ENCODE measurements at regions not wholly inside any gene's neighbourhood (a gene's known extent, or its start where the extent isn't known, plus 50 kb on each side); places are given as distances from the start of the nearest gene placed in this dataset.

DNA sequence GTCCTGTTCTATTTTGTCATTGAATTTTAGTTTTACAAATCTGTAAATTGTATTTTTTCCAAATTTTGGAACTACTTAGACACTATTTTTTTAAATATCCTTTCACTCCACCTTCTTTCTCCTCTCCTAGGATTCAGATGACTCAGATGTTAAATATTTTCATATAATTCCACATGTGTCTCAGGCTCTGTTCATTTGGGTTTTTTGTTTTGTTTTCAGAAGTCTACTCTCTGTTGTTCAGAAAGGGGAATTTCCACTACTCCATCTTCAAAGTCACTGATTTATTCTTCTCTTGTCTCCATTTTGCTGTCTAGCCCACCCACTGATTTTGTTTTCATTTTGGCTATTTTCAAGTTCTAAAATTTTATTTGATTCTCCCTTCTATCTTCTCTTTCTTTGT, 264.0 kb upstream of the SLIT2 start:
- DNase-seq: no peak

DNA sequence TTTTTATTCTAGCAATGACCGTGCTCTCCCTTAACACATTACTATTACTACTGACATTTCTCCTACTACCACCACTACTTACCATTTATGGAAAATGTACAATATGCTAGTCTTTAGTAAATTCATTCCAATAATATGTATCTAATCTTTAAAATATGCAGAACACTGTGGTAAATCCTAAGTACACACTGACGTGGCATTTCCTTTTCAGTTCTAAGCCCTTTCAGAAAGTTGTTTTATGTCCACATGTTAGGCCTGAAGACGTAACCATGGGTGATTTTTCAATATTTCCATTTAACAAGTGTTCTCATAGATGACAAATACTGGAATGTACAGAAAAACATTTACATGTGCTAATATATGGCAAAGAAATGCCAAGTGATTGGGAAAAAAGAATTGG, 268.6 kb upstream of the SLIT2 start:
- DNase-seq: no peak

DNA sequence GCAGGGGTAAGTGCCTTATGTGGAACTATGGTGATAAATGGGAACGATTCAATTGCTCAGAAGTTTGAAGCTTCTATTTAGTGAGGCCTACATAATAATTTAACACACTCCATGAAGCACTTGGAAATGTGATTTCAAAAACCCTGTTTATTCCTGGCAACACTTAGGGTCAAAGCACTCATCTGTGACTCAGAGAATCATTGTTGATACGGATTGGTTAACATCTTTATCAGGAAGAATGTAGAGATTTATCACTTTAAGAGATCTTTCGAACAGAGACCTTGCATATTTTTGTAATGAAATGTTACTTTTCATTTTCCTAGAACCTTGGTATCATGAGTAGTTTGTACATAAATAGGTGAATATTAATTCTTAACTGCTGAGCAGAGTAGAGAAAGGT, 269.1 kb upstream of the SLIT2 start:
- no peak for DNase-seq

DNA sequence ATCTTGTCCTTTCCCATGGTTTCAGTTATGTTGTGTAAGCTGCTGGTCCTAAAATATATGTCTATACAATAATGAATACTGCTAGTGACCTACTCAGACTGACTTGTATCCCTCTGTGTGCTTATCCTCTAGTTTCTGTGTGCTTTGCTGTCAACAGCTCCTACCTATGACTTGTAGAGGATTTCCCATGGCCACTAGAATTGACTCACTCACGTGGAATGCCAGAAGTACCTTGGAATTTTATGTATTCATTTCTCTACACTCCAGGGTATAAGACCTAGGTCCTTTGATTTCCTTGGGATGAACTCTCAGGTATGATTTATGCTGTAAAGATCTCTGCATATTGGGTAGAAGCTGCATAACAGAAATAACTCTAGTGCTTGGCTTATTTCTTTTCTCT, 279.9 kb upstream of the SLIT2 start:
- no peak for DNase-seq

DNA sequence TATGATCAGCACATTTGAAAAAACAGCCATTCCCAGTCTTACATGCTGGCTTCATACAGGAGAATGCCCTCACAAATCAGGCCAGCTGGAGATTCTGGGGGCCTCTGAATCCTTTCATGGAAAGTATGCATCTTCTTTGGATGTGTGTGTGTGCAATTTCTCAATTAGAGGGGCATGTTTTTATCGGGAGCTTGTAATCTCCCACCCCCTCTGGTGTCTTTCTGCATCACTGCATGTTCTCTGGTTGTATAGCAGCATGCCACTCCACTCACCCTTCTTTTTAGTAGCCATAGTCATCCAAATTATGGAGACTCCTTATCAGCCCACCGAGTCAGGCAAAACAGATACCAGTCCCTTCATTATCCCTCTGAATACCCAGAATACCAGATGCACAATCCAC, 282.2 kb upstream of the SLIT2 start:
- no peak for DNase-seq

DNA sequence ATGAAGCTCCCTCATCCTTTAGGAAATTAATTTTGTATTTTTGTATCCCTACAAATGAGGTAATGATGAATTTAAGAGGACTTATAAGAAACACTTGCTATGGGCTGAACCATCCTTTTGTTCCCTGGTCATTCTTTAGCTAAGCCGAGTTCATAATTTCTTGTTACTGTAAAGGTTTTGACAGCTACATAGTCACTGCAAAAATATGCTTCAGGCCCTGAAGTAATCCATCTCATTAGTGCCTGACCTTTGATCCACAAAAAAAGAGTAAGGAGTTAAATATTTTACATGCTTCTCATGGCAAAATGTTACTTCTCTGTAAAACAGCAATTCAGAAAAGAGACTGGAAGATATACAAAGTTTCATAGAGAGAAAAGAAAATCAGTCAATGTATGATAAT, 290.6 kb upstream of the SLIT2 start:
- DNase-seq: no peak

DNA sequence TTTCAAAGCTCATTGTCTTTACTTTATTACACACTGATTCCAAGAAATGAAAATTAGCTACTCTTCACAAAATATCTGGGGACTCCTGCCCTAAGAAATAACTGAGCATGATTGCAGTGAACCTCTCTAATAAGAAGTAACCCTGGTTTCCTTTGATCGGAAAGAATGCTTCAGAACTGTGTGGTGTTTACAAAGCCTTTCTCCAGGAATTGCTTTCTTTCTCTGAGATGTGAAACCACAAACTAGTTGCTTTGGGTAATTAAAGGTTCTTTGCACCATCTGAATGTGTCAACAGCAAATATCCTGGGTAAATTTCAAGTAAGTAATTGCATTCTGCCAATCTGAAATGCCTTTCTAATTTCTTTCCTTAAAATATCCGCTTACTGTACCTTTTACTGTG, 292.9 kb upstream of the SLIT2 start:
- no peak for DNase-seq

DNA sequence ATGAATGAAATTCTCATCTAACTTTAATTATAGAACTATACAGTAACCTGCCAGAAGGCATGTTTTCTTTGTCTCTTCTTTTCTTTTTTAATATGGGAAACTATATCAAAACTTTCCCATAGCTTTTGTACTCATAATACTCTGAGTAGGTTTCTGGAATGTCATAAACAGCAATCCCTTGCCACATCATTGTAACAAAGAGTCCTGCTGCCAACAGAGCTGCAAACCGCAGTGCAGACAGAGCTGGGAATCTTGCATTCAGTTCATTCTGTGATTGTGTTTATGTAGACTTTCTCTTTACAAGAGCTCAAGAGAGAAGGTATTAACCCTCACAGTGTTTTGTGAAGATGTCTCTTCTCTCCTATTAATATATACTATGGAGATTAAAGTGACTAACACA, 304.4 kb upstream of the SLIT2 start:
- no peak for DNase-seq

DNA sequence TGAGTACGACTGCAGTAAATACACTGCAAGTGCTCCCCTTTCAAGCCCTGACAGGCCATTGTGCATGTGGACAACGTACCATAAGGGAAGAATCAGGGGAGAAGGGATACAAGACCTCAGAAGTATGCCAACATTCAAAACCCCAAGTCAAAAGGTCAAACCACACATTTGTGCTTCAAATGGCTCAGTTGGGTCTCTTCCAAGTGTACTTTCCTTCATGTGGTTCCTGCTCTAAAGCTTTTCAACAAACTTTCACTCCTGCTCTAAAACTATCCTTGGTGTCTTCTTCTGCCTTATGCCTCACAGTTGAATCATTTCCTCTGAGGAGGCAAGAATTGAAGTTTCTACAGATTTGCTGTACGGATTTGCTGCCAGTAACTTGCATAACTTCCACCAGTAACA, 305.7 kb upstream of the SLIT2 start:
- DNase-seq: no peak

DNA sequence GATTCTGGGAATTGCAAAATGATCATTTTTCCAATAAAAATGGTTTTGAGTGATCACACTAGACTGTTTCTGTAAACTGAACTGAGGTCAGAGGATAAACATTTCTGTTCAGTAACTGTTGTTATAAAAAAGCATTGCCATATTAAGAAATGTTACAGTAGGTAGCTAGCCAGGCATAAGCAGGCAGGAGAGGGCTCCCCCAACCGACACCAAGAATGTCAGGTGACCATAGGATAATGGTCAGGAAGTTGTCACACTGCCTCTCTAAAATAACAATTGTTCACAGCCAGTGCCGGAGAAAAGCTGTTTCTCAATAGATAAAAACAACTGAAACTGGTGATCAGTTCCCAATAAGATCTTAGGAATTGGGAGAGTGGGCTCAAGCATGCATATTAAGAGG, 306.2 kb upstream of the SLIT2 start:
- DNase-seq: no peak

DNA sequence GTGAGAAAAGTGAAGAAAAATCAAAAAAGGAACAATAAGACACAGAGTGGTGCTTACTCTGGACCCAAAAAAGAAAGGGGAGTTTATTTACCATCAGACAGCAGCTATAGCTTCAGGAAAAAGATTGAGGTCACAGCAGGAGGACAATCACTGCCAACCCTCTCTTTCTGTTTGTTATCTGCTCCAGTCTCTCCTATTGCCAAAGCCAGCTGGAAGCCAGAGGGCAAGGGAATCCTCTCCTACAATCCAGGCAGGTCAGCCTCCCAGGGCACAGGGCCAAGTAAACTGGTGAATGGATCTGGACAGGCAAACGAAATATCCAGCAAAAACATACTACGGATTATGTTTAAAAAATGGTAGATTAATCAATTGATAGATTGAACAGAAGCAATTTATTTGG, 306.9 kb upstream of the SLIT2 start:
- DNase-seq: no peak

DNA sequence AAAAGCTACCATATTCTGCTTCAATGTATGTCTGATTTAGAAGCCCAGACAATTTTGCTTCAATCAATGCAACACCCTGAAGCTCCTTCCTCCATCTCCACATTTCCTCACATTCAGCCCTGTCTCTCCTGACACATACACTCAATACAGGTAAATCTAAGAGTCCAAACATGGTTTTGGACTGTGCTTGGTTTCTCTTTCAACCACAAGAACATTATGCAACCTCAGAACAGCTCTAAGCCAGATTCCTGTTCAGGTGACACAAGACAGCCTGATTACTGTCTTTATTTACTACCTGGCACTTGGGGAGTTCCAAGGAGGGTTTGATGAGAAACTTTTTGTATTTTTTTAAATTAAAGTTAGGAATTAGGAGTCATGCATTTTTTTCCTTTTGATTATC, 307.5 kb upstream of the SLIT2 start:
- DNase-seq: no peak

DNA sequence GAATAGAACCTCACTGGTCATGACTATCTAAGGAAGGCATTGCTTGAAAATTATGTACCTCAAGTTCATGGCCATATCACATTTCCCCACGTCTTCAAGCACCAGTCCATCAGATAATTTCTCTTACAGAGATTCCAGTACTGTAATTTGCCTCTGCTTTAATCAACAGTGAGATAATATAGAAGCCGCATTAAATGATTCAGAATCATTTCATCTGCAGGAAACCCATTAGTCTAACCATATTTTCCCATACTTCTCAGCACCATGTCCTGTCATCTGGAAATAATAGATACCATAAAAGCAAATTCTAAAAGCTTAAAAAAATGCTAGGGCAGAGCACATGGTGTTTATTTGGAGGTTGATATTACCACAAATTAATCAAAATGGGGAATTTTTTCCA, 310.3 kb upstream of the SLIT2 start:
- DNase-seq: no peak

DNA sequence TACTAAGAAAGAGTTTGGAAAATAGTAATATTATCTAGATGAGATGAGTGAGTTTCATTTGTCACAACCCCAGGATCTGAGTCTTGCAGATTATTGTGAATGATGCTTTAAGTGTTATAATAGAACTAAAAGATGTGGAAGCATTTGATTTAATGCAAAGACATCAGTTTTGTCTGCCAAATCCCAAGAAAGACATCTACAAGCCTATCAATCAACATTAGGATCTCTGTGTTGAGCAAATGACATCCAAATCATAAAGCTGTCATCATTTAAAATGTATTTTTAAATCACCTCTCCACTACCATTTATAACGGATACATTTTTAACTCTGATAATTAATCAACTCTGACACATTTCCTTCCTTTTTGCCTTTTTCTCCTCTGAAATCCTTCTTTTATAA, 310.8 kb upstream of the SLIT2 start:
- DNase-seq: no peak

DNA sequence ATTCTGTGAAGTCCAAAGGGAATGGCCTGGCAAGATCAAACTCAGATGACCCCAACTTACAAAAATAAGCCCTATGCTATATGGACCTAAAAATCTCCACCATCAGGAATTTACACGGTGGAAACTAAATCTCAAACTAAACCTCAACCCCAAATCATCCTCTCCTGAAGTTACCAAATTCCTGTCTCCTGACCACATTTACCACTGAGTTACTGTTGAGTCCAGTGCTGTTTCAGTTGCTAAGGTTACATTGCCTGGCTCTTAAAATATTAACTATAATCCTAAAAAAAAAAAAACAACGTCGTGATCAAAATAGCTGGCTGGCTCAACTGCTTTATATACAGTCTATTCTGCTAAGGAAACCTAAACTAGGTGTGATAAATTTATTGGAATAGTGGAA, 315.2 kb upstream of the SLIT2 start:
- no peak for DNase-seq

DNA sequence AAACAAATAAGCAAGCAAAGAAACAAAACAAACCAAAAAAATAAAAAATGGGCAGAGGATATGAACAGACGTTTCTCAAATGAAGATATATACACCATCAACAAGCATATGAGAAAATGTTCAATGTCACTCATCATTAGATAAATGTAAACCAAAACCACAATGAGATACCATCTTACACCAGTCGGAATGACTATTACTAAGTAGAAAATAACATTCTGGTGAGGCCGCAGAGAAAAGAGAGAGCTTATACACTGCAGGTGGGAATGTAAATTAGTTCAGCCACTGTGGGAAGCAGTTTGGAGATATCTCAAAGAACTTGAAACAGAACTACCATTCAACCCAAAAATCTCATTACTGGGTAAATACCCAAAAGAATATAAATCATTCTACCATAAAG, 321.0 kb upstream of the SLIT2 start:
- no peak for DNase-seq

DNA sequence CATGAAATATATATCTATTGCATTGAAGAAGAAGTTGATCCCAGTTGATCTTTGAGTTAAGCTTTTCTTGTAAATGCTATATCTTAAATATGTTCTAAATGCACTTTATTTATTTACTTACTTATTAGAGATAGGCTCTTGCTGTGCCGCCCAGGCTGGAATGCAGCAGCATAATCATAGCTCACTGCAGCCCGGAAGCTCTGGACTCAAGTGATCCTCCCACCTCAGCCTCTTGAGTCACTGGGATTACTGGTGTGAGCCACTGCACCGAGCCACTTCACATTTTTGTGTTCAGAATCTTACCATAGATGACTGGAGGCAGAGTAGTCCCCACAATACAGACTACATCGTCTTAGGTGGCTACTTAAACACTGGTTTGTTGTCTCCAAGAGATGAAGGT, 324.3 kb upstream of the SLIT2 start:
- DNase-seq: no peak

DNA sequence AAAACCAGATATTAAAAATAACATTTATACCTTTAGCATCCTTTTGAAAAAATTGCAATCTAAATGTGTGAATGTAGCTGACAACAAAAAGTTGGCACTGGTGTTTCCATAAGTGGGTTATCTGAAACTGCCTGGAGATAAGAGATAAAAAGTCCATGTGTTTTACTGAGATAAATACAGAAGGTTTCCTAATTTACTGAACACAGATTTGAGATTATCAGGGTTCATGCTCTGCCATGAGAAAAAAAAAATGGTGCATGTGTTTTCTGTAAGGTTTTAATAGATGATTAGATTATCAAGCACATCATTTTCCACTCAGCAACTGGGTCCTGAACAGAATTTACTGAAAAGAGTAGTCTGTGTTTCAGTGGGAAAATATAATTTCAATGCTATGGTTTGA, 326.2 kb upstream of the SLIT2 start:
- no peak for DNase-seq

DNA sequence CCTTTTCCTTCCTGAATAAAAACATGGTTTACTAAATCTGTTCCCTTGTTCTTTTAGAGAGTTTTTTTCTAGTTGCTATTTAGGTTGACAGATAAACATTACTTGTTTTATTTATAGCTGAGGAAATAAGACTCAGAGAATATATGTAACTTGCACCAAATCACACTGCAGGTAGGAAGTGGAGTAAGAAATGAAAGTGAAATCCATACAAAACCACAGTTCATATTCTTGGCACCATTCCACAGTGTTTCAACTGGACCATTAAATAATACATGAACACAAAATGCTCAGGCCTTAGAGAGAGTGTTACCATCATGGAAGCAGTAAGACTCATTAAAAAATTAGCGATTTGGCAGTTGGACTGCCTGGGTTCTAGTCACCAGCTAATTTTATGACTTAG, 326.9 kb upstream of the SLIT2 start:
- no peak for DNase-seq

DNA sequence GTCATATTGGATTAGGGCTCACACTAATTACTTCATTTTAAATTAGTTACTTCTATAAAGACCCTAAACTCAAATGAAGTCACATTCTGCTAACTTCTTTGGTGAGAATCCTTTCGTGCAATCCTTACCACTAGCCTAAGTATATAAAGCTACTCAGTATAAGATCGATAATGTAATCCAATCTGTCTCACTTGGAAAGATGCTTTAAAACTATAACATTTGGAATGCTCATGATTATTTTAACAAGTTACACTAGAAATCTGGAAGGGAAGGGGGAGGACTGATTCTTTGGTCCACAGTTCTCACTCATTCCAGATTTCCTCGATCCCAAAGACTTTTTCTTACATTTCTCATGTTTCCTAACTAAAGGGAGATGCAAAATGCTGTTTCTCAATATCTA, 336.4 kb upstream of the SLIT2 start:
- DNase-seq: no peak

DNA sequence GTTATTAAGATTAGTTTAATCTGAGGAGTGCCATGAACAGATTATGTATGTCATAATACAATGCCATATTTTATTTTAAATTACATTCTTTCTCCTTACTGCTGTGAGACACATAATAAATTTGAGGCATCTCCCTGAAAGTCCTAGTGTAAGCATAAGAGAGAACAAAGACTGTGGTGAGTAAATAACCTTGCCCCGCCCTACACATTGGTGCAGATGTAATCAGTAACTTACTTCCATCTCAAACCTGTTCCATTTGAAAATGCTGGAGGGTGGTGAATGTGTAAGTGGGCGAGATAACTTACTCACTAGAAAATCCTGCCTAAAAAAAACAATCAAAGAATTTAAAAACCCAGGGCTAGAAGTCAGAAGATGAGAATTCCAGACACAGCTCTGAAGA, 338.1 kb upstream of the SLIT2 start:
- DNase-seq: no peak

DNA sequence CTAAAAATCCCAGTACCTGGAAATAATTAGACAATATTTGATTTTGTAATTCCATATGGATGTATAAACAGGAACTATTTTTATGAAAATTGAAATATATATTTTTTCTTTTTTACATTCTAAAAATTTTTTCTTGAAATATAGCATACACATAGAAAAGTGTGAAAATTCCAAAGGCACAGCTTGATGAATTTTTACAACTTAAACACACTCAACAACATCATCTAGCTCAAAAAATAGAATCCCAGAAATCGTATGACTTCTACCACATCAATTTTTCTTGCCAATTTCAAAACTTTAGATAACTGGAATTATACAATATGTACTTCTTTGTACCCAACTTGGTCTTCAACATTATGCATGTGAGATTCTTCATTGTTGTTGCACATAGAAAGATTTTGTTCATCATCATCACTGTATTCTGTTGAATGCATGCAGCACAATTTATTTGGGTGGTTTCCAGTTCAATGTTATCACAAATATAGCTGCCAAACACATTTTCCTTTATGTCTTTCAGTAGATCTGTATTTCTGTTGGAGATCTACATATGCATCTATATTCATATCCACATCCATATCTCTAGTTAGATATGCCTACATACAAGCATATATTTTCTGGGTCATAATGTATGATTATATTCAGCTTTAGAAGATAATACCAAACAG, 340.7 kb upstream of the SLIT2 start:
- DNase-seq: no peak

DNA sequence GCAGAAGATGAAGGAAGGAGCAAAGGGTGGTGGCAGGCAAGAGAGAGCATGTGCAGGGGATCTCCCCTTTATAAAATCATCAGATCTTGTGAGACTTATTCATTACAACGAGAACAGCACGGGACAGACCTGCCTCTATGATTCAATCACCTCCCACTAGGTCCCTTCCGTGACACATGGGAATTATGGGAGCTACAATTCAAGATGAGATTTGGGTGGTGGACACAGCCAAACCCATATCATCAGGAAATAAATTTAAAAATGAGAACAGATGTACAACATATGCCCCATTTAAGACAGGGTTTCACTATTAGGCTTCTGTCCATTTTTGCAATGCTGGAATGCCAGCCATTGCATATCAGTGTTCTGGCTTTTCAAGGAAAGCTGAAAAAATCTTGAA, 346.7 kb upstream of the SLIT2 start:
- DNase-seq: no peak

DNA sequence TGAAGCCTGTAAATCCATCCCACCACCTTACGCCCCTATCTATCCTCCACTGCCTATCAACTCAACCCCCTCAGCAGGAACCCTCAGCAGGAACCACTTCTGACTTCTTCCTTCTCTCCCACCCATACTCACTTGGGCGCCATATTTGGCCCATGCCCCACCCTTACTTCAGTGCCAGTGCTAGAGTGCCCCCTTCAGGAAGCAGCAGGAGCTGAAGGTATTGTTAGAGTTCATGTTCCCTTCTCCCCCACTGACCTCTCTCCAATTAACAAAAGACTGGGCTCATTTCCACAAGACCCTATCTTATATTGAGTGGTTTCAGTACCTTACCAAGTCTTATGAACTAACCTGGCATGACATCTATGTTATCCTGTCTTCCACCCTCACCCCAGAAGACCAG, 363.1 kb upstream of the SLIT2 start:
- no peak for DNase-seq

DNA sequence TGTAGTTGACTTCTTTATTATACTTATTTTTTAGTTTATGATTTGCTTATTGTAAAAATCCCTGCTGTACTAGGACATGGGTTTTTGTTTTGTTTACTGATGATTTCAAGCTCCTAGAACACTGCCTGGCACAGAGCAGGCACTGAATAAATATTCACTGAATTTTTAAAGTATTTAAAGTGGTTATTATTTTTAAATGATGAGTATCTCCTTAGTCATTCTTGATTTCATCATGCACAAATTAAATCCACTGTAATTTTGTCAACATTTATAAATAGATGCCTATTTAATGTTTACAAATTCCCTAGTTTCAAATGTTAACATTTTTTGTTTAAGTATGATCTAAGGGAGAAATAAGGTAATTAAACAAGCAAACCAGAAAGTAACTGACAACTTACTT, 367.9 kb upstream of the SLIT2 start:
- no peak for DNase-seq

DNA sequence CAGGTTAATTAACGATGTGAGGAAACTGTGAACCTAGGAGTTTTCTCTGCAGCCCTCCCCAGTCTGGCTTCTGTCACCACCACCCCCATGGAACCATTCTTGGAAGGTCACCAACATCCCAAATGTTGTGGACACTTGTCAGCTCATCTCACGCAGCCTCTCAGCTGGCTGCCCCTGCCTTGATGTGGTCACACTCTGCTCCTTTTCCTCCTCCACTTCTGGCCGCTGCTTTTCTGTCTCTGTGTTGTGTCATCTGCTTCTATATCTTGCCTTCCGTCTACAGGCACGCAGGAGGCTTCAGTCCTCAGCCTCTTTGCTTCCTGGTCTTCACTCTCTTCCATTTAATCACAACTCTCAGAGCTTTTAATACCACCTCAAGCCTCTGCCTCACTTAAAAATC, 371.5 kb upstream of the SLIT2 start:
- no peak for DNase-seq

All from NCI-H187 (cell line).